ENCODE measurements at regions not wholly inside any gene's neighbourhood (a gene's known extent, or its start where the extent isn't known, plus 50 kb on each side); places are given as distances from the start of the nearest gene placed in this dataset.

DNA sequence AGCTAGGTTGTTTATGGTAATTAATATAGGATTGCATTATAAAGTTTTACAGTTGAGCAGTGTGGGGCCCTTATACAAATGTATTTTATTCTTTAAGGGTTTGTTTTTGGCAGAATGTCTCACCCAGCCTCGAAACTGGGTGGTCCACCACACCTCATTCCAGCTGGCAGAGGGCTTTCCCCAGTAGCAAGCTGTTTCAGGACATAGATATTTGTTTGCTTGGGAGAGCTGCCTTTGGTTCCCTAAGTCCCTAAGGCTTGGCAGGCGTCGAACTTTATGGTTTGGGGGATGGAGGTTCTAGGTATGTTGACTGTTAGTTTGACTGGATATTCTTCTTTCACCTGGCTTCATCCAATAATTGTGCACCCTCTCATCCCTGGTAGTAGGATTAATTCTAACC is 205.9 kb downstream of the KCNS3 start:
- ATAC-seq (ENCODE audit: low FRiP score), result no peak
- DNase-seq (ENCODE audit: low spot score), result no peak
- TF ChIP-seq, protein P1, sequence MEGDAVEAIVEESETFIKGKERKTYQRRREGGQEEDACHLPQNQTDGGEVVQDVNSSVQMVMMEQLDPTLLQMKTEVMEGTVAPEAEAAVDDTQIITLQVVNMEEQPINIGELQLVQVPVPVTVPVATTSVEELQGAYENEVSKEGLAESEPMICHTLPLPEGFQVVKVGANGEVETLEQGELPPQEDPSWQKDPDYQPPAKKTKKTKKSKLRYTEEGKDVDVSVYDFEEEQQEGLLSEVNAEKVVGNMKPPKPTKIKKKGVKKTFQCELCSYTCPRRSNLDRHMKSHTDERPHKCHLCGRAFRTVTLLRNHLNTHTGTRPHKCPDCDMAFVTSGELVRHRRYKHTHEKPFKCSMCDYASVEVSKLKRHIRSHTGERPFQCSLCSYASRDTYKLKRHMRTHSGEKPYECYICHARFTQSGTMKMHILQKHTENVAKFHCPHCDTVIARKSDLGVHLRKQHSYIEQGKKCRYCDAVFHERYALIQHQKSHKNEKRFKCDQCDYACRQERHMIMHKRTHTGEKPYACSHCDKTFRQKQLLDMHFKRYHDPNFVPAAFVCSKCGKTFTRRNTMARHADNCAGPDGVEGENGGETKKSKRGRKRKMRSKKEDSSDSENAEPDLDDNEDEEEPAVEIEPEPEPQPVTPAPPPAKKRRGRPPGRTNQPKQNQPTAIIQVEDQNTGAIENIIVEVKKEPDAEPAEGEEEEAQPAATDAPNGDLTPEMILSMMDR (IDR thresholded peaks at IDR 0.05), result no peak

DNA sequence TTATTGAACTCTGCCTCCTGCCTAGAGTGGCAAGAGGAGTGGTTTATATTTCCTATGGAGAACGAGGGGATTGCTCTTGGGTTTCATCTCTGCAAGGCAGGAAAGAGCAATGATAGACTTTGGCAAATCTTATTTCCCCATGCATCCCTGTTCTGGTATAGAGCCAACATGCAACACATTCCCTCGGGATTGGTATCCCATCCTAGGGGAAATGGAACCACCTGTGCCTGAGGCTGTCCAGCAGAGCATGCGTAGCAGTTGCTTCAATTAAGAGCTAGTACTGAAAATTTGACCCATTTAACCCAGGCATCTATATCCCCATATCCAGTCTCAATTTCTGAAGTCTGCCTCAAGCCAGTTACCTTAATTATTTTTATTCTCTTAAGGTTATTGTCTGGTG is 205.3 kb downstream of the KCNS3 start:
- TF ChIP-seq, protein P1 (IDR thresholded peaks at IDR 0.05), result no peak
- DNase-seq (ENCODE audit: low spot score), result no peak
- no peak for ATAC-seq (ENCODE audit: low FRiP score)

DNA sequence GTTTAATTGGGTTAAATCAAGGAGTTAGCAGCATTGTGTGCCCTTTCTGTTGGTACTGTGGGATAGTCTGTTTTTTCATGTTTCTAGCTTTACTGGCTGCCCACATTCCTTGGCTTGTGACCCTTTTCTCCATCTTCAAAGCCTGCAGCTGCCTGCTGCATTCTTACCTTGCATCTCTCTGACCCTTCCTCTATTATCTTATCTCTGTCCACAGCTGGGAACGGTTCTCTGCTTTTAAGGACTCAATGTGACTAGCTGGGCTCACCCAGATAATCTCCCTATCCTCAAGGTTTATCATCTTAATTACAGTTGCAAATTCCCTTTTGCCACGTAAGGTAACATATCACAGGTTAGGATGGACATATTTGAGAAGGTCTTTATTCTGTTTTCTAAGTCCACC is 199.7 kb downstream of the KCNS3 start:
- TF ChIP-seq, protein P1 (IDR thresholded peaks at IDR 0.05), result no peak
- no peak for DNase-seq (ENCODE audit: low spot score)
- ATAC-seq (ENCODE audit: low FRiP score), result no peak

DNA sequence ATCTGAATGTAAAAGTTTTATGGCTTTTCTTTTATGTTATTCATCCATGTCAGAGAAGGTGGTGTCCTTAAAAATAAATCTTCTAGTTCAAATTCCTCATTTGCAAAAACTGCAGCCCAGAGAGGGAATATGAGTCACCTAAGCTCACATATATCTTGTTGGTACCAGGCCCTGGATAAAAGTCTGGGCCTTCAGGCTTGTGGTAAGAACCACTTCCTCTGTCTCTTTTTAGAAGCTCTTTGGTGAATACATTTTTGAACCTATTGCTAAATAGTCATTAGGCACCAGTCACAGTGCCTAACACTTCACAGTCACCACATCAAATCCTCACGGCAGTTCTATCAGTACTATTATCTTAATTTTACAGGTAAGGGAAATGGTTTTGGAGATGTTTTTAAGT is 199.2 kb downstream of the KCNS3 start:
- TF ChIP-seq, protein P1 (IDR thresholded peaks at IDR 0.05), result no peak
- ATAC-seq (ENCODE audit: low FRiP score) (no peak), DNase-seq (ENCODE audit: low spot score) (no peak)

DNA sequence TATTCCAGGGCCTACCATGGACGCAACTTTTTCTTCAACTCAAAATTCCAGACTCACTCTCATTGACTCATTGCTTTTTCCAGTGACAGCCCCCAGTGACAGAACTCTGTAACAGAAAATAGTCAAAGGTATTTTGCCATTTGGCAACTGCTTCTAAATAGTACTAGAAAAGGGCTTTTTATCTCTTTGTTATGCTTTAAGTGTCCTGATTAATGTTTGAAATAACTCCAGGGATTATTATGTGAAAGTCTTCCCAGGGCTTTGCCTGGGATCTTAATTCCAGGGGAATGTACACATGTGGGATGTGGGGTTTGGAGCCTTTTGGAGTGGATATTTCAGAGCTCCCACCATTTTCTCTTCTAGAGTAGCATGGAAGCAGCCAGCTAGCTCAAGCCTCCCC is 198.8 kb downstream of the KCNS3 start:
- ATAC-seq (ENCODE audit: low FRiP score) (no peak), DNase-seq (ENCODE audit: low spot score) (no peak)
- TF ChIP-seq, protein P1 (IDR thresholded peaks at IDR 0.05), result no peak

DNA sequence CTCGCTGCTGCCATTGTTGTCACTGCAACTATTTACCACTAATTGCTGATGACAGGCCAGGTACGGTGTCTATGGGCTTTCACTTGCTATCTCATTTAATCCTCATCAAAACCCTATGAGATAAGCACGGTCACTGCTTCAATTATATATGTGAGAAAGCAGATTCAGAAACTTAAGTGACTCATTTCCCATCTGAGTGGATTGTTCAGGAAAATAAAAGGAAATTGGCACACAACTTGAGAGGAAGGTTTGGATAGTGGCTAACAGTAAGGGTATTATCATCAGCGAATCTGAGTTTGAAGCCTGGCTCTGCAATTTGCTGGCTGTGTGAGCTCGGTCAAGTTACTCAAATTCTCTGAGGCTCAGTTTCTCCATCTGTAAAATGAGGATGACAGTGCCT is 196.0 kb downstream of the KCNS3 start:
- TF ChIP-seq, protein P1 (IDR thresholded peaks at IDR 0.05), result no peak
- DNase-seq (ENCODE audit: low spot score) (no peak), ATAC-seq (ENCODE audit: low FRiP score) (no peak)

DNA sequence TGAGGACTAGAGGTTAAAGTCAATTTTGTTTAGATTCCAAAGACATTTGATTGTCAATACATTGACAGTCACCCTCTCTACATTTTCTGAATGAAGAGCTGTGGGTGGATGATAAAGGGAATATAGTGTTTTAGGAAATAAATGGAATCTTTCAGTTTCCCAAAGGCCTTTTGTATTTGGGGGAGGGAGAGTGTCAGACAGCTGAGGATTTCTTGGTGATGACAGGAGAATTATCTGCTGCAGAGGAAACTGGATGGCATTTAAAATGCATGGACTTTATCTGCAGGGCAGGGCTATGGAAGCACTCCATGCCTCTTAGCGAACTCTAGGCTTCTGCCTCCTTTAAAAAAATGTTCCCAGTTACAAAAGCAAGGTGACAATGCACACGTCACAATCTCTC is 195.1 kb downstream of the KCNS3 start:
- ATAC-seq (ENCODE audit: low FRiP score), result no peak
- TF ChIP-seq, protein P1 (IDR thresholded peaks at IDR 0.05), result no peak
- DNase-seq (ENCODE audit: low spot score), result no peak
